Heart right ventricle (tissue), 16 donors: ENCODE measurements at regions not wholly inside any gene's neighbourhood (a gene's known extent, or its start where the extent isn't known, plus 50 kb on each side); places are given as distances from the start of the nearest gene placed in this dataset.

Experiments
- ATAC-seq, 8 donors: fragments of 200-7000 bp; cut with Tn5 transposase; one replicate each; pipeline ENCODE4 v1.9.1; 2020; ENCODE audit warnings: mild to moderate bottlenecking in 8 of 8, moderate library complexity in 8 of 8, moderate number of reproducible peaks in 1 of 8
- DNase-seq, 2 donors: peaks; one replicate each; pipeline ENCODE4 v3.0.0-alpha.2; 2020
- H3K27ac ChIP-seq, 10 donors: fragments of 200-600 bp; sonication (generic) in 2 of 10; one replicate each; pipeline versions ENCODE4 v1.5.0 to v1.8.0; 2020 to 2022; ENCODE audit warnings: mild to moderate bottlenecking in 3 of 10
- H3K27me3 ChIP-seq, 7 donors: fragments of 200-600 bp; one replicate each; pipeline ENCODE4 v1.8.0; 2021 to 2022; ENCODE audit warnings: mild to moderate bottlenecking in 2 of 7
- H3K36me3 ChIP-seq, 9 donors: fragments of 200-600 bp; sonication (generic) in 1 of 9; one replicate each; pipeline versions ENCODE4 v1.5.0 to v1.8.0; 2020 to 2022; ENCODE audit warnings: mild to moderate bottlenecking in 2 of 9
- H3K4me1 ChIP-seq, 9 donors: fragments of 200-600 bp; sonication (generic) in 1 of 9; one replicate each; pipeline versions ENCODE4 v1.5.0 to v1.8.0; 2020 to 2022; ENCODE audit warnings: mild to moderate bottlenecking in 4 of 9
- H3K4me3 ChIP-seq, 10 donors: fragments of 200-600 bp; sonication (generic) in 2 of 10; one replicate each; pipeline versions ENCODE4 v1.5.0 to v1.8.0; 2020 to 2022; ENCODE audit warnings: mild to moderate bottlenecking in 7 of 10, moderate library complexity in 2 of 10
- H3K9me3 ChIP-seq, 11 donors: fragments of 200-600 bp in 10 of 11; sonication (generic) in 2 of 11; one replicate each; pipeline versions ENCODE4 v1.5.0 to v1.8.0; 2013 to 2022; ENCODE audit warnings: mild to moderate bottlenecking in 2 of 11, control low read depth in 1 of 11, moderate library complexity in 1 of 11
- WGBS, 2 donors: extraction: QIAGEN DNeasy Blood & Tissue Kit; methylation state at CpG; one replicate each; pipeline ENCODE4 v1.1.7; 2013; ENCODE audit warnings: inconsistent platforms in 1 of 2; 5-methylcytosine and 5-hydroxymethylcytosine counted together
- intact Hi-C, 10 donors: fragments of 100-400 bp; cut with DNase I; formaldehyde crosslinking; loops; one replicate each; pipeline versions ENCODE4 v1.11.1 to v1.14.2; 2022
- TF ChIP-seq, protein P1 (sequence below), 9 donors: fragments of 200-600 bp; sonication (generic) in 2 of 9; IDR thresholded peaks; one replicate each; pipeline versions ENCODE4 v1.5.0 to v1.8.0; 2021 to 2022; ENCODE audit warnings: antibody characterized with exemption in 9 of 9, mild to moderate bottlenecking in 5 of 9, moderate library complexity in 1 of 9
- donor health status: Arrhythmogenic right ventricular cardiomyopathy.
- donor health status: ischemic (EF 13 %, LVEDD 7.1; RV severe dilation, severe dysfunction).
- donor health status: healthy with polysubstance abuse.
- donor health status: DM: no; HTN: yes; CAD: no.
- donor health status: DM: no; HTN: no; CAD: no.
- donor health status: ischemic (EF 25% LVEDD 6.9; RV normal size, moderate dysfunction).
- donor health status: ischemic (EF 25% LVEDD 5.7; RV mildly dilated, moderate dysfunction).
- donor health status: healthy.
- donor health status: DM: yes; HTN: yes; CAD: no.
- donor health status: Ischemic cardiomyopathy.
- donor health status: ischemic (EF 35%, LVEDD 5.7; RV mildly dilated, moderate dysfunction).
- donor health status: nonischemic (EF 11% LVEDD 7.7; RV severe dilation, severe dysfunction).
- donor health status: DM: yes; HTN: yes; CAD: no.
- donor health status: PGD.
- donor health status: ischemic (EF 29% LVEDD 5.4; RV normal size, mild dysfunction).
- donor health status: nonischemic (EF 23%, LVEDD 6.1; RV moderate dilation, normal function).

DNA sequence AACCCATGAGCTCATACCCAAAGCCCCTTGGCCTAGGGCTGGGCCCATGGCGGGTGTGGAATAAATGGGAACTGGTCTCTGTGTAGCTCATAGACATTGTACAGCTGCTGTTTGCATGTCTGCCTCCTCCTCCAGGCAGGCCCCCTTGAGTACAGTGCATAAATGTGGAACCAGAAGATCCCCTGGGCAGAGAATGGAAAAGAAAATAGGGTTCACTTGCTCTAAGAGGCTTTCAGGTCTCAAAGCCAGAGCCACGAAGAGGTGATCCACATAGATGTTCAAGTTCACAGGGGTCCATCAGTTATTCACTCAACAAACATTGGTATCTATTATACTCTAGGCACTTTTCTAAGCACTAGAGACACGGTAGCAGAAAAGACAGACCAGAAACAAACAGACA, 79.2 kb upstream of the CACNA1A start:
- Histone ChIP-seq H3K27me3 (peaks cover 0 to 50% (median 18%) of the 10 kb centered on the region in 7 donors), H3K27ac (no peak overlapping the region), H3K4me1 (peaks cover 0 to 5% (median 0%) of the 10 kb centered on the region in 9 donors), H3K4me3 (no peak overlapping the region), H3K9me3 (no peaks in the 10 kb centered on the region), H3K36me3 (no peaks in the 10 kb centered on the region)
- intact Hi-C loops = loop anchor here in 5 of 10 donors (5.0 to 10.0 kb wide), 3 partner anchors 308 to 611 kb away; no protein-coding TSS in a partner anchor
- TF ChIP-seq, protein P1, sequence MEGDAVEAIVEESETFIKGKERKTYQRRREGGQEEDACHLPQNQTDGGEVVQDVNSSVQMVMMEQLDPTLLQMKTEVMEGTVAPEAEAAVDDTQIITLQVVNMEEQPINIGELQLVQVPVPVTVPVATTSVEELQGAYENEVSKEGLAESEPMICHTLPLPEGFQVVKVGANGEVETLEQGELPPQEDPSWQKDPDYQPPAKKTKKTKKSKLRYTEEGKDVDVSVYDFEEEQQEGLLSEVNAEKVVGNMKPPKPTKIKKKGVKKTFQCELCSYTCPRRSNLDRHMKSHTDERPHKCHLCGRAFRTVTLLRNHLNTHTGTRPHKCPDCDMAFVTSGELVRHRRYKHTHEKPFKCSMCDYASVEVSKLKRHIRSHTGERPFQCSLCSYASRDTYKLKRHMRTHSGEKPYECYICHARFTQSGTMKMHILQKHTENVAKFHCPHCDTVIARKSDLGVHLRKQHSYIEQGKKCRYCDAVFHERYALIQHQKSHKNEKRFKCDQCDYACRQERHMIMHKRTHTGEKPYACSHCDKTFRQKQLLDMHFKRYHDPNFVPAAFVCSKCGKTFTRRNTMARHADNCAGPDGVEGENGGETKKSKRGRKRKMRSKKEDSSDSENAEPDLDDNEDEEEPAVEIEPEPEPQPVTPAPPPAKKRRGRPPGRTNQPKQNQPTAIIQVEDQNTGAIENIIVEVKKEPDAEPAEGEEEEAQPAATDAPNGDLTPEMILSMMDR (IDR thresholded peaks at IDR 0.05) = no peak
- no peak for ATAC-seq
- no peak for DNase-seq
- WGBS, 2 donors = 62 to 69% methylated on average over 3 of the region's 3 CpGs

DNA sequence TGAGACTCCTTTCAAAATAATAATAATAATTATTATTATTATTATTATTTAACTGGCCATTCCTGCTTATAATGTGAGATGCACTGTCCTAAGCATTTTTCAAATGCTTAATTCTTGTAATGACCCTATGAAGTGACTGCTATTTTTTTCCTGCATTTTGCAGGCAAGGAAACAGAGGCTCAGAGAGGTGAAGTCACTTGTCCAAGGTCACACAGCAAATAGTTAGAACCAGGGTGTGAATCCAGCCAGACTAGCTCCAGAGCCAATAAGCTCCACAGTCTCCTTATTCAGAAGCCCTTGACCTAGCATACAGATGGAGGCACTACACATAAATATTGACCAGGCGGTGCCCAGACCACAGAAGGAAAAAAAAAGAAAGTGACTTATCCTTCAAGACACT, 77.5 kb upstream of the CACNA1A start:
- peaks cover 0 to 8% (median 0%) of the 10 kb centered on the region in 11 donors for H3K9me3 ChIP-seq
- intact Hi-C loops = loop anchor here in 3 of 10 donors (10.0 kb wide), 1 partner anchor 609 kb away; no protein-coding TSS in a partner anchor
- H3K27me3 ChIP-seq = peaks cover 0 to 33% (median 5%) of the 10 kb centered on the region in 7 donors
- H3K36me3 ChIP-seq = no peaks in the 10 kb centered on the region
- no peak for DNase-seq
- no peak overlapping the region for H3K27ac ChIP-seq
- H3K4me3 ChIP-seq = no peak overlapping the region
- TF ChIP-seq, protein P1 (IDR thresholded peaks at IDR 0.05) = no peak
- 96 to 100% methylated on average over 1 of the region's 1 CpG for WGBS, 2 donors
- peaks cover 0 to 1% (median 0%) of the 10 kb centered on the region in 9 donors for H3K4me1 ChIP-seq
- no peak for ATAC-seq

DNA sequence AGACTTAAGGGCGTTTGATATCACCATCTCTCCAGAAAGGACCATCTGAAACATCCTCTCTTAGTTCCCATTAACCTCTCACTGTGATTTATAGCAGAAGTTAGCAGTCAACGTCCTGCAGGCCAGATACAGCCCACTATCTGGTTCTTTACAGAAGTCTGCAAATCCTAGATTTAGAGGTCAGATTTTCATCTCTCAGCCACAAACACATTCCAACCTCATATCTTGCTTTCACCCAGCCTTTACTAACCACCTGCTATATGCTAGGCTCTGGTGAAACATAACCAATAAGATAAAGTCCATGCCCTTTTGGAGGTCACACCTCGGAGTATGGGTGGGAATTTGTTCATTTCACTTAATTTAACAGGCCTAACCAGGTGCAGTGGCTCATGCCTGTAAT, 76.8 kb upstream of the CACNA1A start:
- intact Hi-C loops = loop anchor here in 3 of 10 donors (10.0 kb wide), 1 partner anchor 608 kb away; no protein-coding TSS in a partner anchor
- Histone ChIP-seq H3K27ac (no peak overlapping the region), H3K27me3 (peaks cover 0 to 26% (median 4%) of the 10 kb centered on the region in 7 donors), H3K36me3 (no peaks in the 10 kb centered on the region), H3K4me3 (no peak overlapping the region), H3K9me3 (peaks cover 0 to 14% (median 0%) of the 10 kb centered on the region in 11 donors), H3K4me1 (no peaks in the 10 kb centered on the region)
- ATAC-seq (no peak), DNase-seq (no peak)
- TF ChIP-seq, protein P1 (IDR thresholded peaks at IDR 0.05) = no peak
- 42 to 43% methylated on average over 3 of the region's 3 CpGs for WGBS, 2 donors

DNA sequence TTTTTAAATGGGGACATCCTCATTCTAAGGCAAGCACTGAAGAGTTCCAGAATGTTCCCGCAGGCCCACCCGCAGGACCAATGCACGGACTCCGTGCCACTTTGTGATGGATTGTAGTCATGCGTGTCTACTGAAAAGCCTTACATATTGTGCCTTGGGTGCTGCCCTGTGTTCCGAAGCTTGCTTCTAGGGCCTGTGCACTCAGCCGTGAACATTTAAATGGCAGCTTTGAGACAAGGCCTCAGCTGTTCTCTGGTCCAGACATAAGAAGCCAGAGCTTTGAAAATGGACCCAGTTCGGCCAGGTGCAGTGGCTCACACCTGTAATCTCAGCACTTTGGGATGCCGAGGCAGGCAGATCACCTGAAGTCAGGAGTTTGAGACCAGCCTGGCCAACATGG, 75.3 kb upstream of the CACNA1A start:
- no peaks in the 10 kb centered on the region for H3K36me3 ChIP-seq
- no peak for ATAC-seq
- H3K27me3 ChIP-seq = peaks cover 0 to 16% (median 4%) of the 10 kb centered on the region in 7 donors
- TF ChIP-seq, protein P1 (IDR thresholded peaks at IDR 0.05) = no peak
- H3K27ac ChIP-seq = no peak overlapping the region
- WGBS, 2 donors = 86 to 93% methylated on average over 9 of the region's 9 CpGs
- no peak for DNase-seq
- peaks cover 0 to 30% (median 8%) of the 10 kb centered on the region in 11 donors for H3K9me3 ChIP-seq
- intact Hi-C loops = loop anchor here in 3 of 10 donors (10.0 kb wide), 1 partner anchor 607 kb away; no protein-coding TSS in a partner anchor
- H3K4me3 ChIP-seq = no peak overlapping the region
- no peaks in the 10 kb centered on the region for H3K4me1 ChIP-seq
